GM15510 (cell line): ENCODE measurements at regions not wholly inside any gene's neighbourhood (a gene's known extent, or its start where the extent isn't known, plus 50 kb on each side); places are given as distances from the start of the nearest gene placed in this dataset.

ENCODE experiments used
- POLR2A ChIP-seq: IDR thresholded peaks from 3 replicates; pipeline ENCODE4 v1.6.1; 2011; ENCODE audit warnings: borderline replicate concordance; ENCODE audit not compliant: insufficient read length; ENCODE audit errors: extremely low read depth

DNA sequence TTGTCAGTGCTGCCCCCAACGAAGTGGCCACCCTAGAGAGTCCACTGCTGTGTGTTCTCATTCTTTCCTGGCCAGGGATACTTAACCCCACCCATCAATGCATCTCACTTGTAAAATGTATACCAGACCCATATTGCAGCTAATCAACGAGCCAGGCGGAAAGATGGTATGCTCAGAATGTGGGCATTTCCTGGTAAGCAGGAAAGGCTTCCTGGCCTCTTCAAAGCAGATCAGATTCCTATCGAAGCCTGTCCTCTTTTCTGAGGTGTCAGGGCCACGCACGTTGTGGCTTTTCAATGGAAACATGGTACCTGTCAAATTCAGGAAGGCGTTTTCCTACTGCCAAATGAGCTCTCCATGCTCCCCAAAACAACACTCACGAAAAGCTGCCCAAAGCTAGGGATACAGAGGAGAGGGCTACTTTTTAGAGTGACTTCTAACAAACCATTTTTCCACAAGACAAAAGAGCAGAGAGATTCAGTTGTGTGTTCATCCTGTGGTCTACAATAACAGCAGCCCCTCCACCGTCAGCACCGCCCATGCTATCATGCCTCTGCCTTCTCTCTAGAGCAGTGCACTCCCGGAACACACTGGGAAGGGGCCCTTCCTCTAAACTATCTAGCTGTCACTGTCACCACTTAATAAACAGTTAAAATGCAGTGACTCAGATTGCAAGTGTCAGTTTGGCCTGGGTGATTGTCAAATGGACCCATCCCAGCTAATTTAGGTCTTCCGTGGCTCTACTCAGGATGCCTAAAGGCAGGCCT, 535.1 kb downstream of the RNF144A start:
- TF ChIP-seq POLR2A, result no peak

DNA sequence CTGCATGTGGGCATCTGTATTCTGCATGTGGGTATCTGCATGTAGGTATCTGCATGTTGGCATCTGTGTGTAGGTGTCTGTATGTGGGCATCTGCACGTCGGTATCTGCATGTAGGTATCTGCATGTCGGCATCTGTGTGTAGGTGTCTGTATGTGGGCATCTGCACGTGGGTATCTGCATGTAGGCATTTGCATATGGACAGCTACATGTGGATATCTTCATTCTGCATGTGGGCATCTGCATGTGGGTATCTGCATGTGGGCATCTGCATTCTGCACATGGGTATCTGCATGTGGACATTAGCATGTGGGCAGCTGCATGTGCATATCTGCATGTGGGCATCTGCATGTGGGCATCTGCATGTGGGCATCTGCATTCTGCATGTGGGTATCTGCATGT, 537.4 kb downstream of the RNF144A start:
- no peak for TF ChIP-seq POLR2A

DNA sequence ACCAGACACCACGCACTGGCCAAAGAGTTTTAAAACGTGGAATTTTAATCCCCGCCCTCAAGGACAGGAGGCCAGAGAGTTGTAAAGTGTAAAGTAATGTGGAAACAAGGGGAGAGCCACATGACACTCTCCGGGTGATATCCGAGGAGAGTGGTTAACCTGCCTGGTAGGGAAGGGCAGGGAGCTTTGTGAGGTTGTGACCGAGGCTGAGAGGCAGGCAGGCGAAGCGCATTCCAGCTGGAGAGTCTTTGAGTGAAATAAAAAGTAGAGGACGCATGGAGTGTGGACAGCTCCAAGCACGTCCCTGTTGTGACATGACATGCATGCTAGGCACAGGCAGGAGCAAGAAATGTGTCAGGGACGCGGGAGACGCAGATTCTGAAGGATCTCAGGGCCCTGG, 539.5 kb downstream of the RNF144A start:
- TF ChIP-seq POLR2A, result no peak

DNA sequence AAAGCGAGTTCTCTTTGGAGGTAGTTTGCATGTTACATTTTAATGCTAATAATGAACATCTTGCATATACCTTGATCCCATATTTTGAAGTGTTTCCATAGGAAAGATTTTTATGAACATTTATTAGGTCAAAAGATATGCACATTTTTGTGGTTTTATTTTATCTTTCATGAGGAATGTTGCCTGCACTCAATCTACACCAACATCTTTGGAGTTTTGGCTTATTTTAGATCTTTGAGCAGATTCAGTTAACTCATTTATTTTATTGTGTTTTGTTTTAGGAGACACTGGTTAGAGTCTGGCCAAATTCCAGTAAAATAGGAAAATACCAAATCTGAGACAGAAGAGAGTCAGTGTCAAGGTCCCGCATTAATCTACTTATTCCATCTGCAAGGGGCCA, 540.9 kb downstream of the RNF144A start:
- no peak for TF ChIP-seq POLR2A

DNA sequence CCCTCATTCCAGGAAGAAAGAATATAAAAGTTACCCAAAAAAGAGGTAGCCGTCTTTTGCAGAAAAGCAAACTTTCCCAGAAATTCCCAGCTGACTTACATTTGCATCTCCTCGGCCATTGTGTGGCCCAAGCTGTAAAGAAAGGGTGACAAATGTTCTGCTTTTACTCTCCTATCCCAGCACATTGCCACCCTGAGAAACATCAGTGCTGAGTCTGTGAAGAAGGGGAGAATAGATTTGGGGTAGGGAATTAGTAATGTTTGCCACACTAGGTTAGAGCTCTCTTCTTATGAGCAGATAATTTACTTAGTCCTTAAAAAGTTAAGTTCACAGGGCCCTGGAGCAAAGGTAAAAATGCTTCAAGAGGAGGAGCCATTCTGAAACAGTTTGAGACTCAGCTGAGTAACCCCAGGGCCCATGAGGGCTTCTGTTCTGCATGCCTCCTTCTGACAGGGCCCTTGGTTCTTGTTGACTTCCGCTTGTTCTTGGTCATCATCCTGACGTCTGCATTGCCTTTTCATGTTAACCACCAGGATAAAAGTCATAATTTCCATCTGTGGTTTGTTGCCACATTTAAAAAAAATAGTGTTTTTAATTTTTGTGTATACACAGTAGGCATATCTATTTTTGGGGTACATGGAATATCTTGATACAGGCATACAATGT, 550.7 kb downstream of the RNF144A start:
- TF ChIP-seq POLR2A, result no peak

DNA sequence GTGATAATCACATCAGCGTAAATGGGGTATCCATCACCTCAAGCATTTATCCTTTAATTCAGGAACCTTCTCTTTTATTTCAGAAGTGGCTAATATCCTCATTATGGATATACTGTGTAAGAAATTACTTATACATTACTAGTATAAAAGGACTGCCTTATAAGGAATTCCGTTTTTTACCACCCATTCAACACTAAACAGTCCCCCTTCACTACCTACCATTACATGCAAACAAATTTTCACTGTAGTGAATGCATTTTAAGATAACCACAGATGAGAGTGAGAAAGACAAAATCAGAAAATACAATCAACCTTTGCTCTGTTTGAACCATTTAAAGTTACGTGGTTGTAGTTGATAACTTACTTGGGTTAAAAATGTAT, 551.2 kb downstream of the RNF144A start:
- TF ChIP-seq POLR2A, result no peak

DNA sequence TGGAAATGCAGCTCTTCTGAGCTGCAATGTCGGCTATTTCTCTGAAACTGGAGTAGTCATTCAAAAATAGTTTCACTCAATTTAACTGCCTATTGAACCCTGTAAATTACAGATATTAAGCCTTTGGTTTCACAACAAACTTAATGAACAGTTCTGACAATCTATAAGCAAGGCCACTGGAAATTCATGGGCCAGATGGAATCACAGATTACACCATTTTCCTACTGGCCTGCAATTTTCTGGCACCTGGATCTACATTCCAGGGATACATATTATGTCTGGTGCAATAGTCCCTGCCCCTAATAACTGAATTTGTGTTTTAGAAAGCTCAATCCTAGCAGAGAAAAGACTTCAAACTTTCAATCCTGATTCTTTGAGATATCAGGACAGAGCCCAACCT, 551.7 kb downstream of the RNF144A start:
- TF ChIP-seq POLR2A, result no peak

DNA sequence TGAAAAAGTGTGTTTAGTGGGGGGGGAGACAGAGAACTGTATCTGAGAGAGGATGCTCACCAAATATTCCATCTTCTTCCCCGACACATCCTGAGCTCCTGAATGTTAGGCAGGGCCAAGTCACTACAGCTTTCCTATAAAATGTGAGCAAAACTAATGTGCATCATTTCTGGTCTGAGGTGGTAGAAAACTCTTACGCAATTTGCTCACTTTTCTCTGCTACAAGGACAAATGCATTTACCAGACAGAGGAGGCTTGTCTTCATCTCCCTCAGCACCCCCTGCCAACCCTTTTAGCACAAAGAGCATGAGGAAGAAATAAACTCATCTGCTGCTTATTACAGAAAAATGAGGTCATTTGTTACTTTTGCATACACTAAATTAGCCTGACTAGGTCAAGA, 554.0 kb downstream of the RNF144A start:
- TF ChIP-seq POLR2A, result no peak

DNA sequence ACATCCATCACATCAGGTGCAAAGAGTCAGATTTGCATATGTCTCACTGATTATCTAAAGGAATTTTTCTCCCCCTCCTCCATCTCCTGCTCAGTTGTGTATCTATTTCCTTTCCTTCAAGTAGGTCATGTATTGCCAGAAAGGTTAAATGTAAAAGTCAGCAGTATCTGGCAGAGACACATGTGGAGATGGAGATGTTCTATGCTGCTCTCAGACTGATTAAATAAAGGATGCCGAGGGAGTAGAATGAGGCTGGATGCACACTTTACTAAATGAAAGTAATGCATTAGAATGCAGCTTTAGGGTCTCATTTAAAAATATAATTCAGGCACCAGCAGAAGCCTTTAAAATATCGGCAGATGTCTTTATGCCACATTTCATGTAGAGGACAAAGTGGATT, 555.3 kb downstream of the RNF144A start:
- no peak for TF ChIP-seq POLR2A

DNA sequence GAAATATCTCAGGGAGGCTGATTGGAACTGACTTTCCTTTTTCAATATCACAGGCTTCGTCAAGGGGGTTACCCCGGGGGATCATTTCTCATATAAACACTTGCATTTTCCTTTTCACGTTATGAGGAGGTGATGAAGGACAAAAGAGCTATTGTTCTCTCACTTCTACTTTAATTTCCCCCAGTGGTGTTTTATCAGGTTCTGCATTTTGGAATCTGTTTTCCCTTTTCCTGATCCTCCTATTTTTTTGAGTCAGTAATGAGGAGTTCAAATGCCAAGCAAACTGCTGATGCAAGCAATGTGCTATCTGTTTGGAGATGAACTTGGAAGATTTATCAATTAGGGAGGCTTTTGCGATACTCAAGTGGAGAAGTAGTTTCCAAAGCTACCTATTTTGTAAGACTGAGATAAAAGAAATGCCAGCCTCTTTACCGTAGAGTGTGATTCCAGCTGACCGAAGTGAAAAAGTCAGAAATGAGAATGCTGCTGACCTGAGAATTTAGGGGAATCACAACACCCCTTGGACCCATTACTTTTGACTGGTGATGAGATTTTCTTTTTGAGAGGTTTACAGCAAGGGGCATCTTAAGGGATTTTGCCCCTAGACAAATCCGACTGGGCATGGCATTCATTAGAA, 556.0 kb downstream of the RNF144A start:
- TF ChIP-seq POLR2A, result no peak

DNA sequence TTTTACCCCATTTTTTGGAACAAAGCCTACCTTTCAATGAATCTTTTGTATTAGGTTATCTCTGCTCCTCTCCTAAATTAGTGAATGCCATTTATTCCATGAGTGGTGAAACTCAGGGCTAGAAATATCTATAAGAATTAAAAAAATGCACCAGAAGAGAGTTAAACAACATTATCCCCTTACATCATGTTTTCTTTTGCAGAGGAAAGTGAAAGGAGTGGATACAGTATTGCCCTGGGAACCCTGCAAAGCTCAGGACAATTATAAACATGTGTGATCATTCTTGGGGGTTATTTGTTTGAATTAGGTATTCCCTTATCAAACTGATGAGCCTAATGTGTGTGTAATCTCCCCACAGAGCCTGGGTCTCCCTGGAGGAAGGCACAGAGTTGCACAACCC, 559.2 kb downstream of the RNF144A start:
- no peak for TF ChIP-seq POLR2A

DNA sequence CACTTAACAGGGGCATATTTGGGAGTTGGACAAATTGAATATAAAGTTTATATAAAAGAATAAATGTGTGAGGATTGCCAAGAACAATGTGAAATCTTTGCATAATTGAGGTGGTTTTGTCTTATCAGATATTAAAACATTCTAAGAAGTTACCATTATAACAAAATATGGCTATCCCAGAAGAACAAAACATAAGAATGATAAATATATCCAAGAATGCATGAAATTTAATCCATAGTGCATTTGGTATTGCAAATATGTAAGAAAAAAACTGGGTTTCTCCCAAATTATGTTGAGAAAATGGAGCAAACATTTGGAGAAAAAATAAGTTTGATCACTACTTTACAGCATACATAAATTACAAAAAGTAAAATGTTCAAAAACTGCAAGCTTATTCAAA, 562.4 kb downstream of the RNF144A start:
- TF ChIP-seq POLR2A, result no peak

DNA sequence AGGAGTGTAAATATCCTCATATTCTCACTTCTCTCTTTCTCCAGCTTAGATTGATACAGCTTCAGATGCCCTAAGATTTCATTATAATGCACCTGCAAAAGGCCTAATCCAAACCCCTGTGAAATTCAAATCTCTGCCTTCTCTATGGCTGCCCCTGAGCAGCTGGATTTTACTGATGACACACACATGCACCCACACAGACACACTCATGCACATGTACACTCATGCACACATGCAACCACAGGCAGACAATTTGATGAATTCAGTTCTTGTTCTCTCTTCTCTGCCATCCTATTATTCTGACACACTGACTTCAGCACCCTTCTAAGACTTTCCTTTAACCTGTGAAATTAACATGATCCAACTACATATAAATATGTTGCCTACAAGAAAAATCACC, 563.2 kb downstream of the RNF144A start:
- TF ChIP-seq POLR2A, result no peak

DNA sequence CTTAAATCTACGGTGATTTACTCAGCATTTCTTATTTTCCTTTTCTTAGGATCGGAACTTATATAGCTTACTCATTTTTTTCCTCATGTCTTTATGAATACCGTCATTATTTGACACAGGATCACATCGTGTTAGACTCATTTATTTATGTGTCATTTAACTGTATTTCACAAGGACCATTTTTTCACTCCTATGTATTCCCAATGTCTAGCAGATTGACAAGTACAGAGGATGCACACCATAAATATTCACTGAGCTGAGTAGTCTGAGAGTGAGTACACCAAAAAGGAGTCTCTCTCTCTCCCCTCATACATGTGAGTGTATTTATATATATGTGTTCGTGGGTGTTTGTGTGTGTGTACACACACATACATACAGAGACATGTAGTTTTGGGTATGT, 573.5 kb downstream of the RNF144A start:
- TF ChIP-seq POLR2A, result no peak

DNA sequence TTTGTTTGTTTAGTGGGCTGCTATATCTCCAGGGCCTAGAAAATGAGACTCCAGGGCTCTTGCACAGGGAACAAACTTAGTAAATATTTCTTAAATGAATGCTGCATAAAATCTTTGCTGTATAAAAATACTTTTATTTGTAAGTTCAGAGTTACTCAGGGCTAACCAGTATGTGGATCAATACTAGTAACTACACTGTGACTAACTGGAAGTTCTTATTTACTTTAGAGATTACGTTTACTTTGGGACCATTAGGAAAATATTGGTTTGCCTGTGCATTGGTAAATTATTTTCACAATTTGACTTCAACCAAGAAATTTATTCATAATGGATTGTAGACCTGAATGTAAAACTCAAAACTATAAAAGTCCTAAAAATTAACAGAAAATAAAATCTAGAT, 575.5 kb downstream of the RNF144A start:
- no peak for TF ChIP-seq POLR2A

DNA sequence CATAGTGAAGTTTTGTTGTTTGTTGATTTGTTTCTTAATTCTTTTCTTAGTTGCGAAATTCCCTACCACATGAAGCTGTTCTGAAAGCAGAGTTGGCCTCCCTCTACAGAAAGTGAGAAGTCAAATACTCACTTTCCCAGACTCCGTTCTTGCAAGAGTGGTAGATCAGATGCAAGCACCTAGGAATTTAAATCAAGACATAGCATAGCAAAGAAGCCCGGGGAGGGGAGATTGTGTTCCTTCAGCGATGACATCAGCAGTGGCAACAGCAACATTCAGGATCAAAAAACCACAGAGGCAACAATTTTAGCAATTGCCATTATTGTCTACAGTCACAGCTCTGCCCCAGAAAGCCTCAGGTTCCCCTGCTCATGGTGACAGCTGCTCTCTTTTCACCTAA, 580.0 kb downstream of the RNF144A start:
- no peak for TF ChIP-seq POLR2A
